C4-2B (cell line): ENCODE measurements at regions not wholly inside any gene's neighbourhood (a gene's known extent, or its start where the extent isn't known, plus 50 kb on each side); places are given as distances from the start of the nearest gene placed in this dataset.

Source experiments
- H3K27ac ChIP-seq: fragments of 450-650 bp; 2 replicates; pipeline ENCODE4 v1.5.1; 2017
- ZFX ChIP-seq: fragments of 450-650 bp; IDR thresholded peaks from 2 replicates; pipeline ENCODE4 v1.6.1; 2017
- TF ChIP-seq, protein P1 (sequence below): fragments of 450-650 bp; conservative IDR thresholded peaks from 2 replicates; pipeline ENCODE4 v1.5.1; 2017; ENCODE audit warnings: mild to moderate bottlenecking

DNA sequence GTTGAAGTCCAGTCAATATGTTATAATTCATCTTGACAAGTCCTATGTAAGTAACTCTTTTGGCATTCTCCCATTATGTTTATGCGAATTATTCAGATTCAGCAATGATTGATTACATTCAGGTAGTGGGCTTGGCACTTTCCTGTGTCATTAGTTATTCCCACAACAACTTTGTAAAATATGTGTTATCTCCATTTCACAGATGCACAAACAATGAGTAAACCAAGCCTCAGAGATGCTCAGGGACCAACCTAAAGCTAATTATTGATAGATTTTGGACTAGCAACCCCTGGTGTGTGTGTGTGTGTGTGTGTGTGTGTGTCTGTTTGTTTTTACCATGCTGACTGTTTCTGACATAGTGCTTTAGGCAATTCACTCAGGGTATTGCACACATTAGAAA is 371.1 kb upstream of the C1orf87 start:
- H3K27ac ChIP-seq = no peak overlapping the region
- no peak for TF ChIP-seq ZFX
- TF ChIP-seq, protein P1, sequence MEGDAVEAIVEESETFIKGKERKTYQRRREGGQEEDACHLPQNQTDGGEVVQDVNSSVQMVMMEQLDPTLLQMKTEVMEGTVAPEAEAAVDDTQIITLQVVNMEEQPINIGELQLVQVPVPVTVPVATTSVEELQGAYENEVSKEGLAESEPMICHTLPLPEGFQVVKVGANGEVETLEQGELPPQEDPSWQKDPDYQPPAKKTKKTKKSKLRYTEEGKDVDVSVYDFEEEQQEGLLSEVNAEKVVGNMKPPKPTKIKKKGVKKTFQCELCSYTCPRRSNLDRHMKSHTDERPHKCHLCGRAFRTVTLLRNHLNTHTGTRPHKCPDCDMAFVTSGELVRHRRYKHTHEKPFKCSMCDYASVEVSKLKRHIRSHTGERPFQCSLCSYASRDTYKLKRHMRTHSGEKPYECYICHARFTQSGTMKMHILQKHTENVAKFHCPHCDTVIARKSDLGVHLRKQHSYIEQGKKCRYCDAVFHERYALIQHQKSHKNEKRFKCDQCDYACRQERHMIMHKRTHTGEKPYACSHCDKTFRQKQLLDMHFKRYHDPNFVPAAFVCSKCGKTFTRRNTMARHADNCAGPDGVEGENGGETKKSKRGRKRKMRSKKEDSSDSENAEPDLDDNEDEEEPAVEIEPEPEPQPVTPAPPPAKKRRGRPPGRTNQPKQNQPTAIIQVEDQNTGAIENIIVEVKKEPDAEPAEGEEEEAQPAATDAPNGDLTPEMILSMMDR = no peak

GRCh38 chr1:60436186-60436585 is 362.6 kb upstream of the C1orf87 start:
- H3K27ac ChIP-seq = no peak overlapping the region
- no peak for TF ChIP-seq ZFX
- TF ChIP-seq, protein P1 = no peak

- H3K27ac ChIP-seq = no peak overlapping the region
- TF ChIP-seq, protein P1 = no peak
- no peak for TF ChIP-seq ZFX
Observed at GRCh38 chr1:60431593-60431992, 358.0 kb upstream of the C1orf87 start.

DNA sequence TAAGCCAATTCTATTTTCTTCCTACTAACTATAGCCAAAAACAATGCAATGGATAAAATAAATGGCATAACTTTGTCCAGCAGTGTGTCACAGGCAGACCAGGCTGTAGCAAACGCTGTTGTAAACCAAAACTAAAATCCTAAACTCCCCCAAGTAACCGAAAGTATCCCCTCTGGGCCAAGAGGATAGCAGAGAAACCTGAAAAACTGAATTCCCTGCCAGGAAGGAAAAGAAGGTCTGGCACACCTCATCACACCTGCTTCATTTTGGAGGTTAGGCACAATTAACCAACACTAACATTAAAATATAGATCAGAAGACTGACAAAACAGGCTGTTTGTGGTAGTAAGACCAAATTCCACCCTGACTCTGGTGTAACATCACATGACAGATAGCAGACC is 356.8 kb upstream of the C1orf87 start:
- TF ChIP-seq ZFX = no peak
- TF ChIP-seq, protein P1 = no peak
- H3K27ac ChIP-seq = no peak overlapping the region

DNA sequence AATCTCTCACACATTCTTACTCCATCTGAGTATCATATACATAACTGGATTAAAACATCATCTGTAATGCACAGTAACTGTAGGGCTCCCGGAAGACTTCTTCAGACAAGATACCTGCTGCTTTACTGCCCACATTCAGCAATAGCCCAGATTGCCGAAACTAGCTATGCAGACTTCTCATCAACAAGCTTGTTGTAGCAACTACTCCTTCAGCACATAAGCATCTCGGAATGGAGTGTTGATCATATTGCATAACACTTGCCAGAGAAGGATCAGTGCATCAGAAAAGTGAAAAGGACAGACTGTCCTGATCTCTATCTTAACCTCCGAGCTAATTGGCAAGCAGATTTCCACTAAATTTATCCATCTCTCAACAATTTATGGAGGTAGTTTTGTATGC is 354.6 kb upstream of the C1orf87 start:
- H3K27ac ChIP-seq = no peak overlapping the region
- TF ChIP-seq, protein P1 = no peak
- no peak for TF ChIP-seq ZFX

GRCh38 chr1:60427701-60428100 is 354.1 kb upstream of the C1orf87 start:
- no peak for TF ChIP-seq ZFX
- H3K27ac ChIP-seq = peak overlapping the region; percentile 41

GRCh38 chr1:60427194-60427593 is 353.6 kb upstream of the C1orf87 start:
- H3K27ac ChIP-seq = peak overlapping the region; percentile 41
- TF ChIP-seq, protein P1 = no peak

- H3K27ac ChIP-seq = no peak overlapping the region
- TF ChIP-seq, protein P1 = peak; percentile 53
- TF ChIP-seq ZFX = no peak
Observed at GRCh38 chr1:60425528-60425927, 352.0 kb upstream of the C1orf87 start.
